ENCODE measurements at regions not wholly inside any gene's neighbourhood (a gene's known extent, or its start where the extent isn't known, plus 50 kb on each side); places are given as distances from the start of the nearest gene placed in this dataset.

- H3K4me3 ChIP-seq (ENCODE audit: low read length): no peak overlapping the region
- DNase-seq (ENCODE audit: low read depth): no peak
- no peak for TF ChIP-seq CTCF (conservative IDR thresholded peaks at IDR 0.05; ENCODE audit: low read length)
These were observed 260.9 kb upstream of the SOX4 start for GRCh38 chr6:21332660-21333059.

GRCh38 chr6:21333715-21334114 is 259.8 kb upstream of the SOX4 start:
- no peak overlapping the region for H3K4me3 ChIP-seq (ENCODE audit: low read length)
- no peak for DNase-seq (ENCODE audit: low read depth)
- TF ChIP-seq CTCF (conservative IDR thresholded peaks at IDR 0.05; ENCODE audit: low read length): no peak

GRCh38 chr6:21334651-21335050 is 258.9 kb upstream of the SOX4 start:
- TF ChIP-seq CTCF (conservative IDR thresholded peaks at IDR 0.05; ENCODE audit: low read length): no peak
- no peak overlapping the region for H3K4me3 ChIP-seq (ENCODE audit: low read length)
- no peak for DNase-seq (ENCODE audit: low read depth)

- no peak overlapping the region for H3K4me3 ChIP-seq (ENCODE audit: low read length)
- no peak for DNase-seq (ENCODE audit: low read depth)
- no peak for TF ChIP-seq CTCF (conservative IDR thresholded peaks at IDR 0.05; ENCODE audit: low read length)
These were observed 258.0 kb upstream of the SOX4 start for GRCh38 chr6:21335591-21335990.

- no peak for TF ChIP-seq CTCF (conservative IDR thresholded peaks at IDR 0.05; ENCODE audit: low read length)
- no peak overlapping the region for H3K4me3 ChIP-seq (ENCODE audit: low read length)
- DNase-seq (ENCODE audit: low read depth): no peak
These were observed 256.3 kb upstream of the SOX4 start for GRCh38 chr6:21337263-21337662.

GRCh38 chr6:21340573-21340972 is 253.0 kb upstream of the SOX4 start:
- no peak for TF ChIP-seq CTCF (conservative IDR thresholded peaks at IDR 0.05; ENCODE audit: low read length)
- DNase-seq (ENCODE audit: low read depth): no peak

GRCh38 chr6:21341910-21342309 is 251.6 kb upstream of the SOX4 start:
- DNase-seq (ENCODE audit: low read depth): no peak
- no peak overlapping the region for H3K4me3 ChIP-seq (ENCODE audit: low read length)
- no peak for TF ChIP-seq CTCF (conservative IDR thresholded peaks at IDR 0.05; ENCODE audit: low read length)

More at GRCh38 chr6:21340573-21340972, 253.0 kb upstream of the SOX4 start:
- no peak overlapping the region for H3K4me3 ChIP-seq (ENCODE audit: low read length)
